NCI-H187 (cell line): ENCODE measurements at regions not wholly inside any gene's neighbourhood (a gene's known extent, or its start where the extent isn't known, plus 50 kb on each side); places are given as distances from the start of the nearest gene placed in this dataset.

Source experiments
- DNase-seq, 2 experiments: peaks; one replicate each; lab custom pipeline; 2025; lab: John Stamatoyannopoulos, UW

DNA sequence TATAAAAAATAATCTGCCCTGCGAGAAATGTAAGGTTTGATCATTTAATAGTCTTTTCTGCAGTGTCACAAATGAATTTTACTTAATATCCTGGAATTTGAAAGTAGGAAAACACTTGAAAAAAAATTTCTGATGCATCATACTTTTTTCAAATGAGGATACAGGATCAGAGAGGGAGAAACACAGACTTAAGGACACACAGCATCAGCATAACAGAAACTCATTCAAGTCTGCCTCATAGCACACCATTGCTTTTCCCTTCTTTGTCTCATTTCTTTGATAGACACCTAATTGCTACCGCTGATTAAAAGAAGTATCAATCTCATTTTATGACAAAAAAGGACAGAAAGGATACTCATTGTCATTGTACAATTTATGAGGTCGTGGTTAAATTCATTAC is 319.0 kb downstream of the TMEM114 start:
- no peak for DNase-seq

GRCh38 chr16:8262299-8262698 is 328.0 kb downstream of the TMEM114 start:
- DNase-seq, result no peak

DNA sequence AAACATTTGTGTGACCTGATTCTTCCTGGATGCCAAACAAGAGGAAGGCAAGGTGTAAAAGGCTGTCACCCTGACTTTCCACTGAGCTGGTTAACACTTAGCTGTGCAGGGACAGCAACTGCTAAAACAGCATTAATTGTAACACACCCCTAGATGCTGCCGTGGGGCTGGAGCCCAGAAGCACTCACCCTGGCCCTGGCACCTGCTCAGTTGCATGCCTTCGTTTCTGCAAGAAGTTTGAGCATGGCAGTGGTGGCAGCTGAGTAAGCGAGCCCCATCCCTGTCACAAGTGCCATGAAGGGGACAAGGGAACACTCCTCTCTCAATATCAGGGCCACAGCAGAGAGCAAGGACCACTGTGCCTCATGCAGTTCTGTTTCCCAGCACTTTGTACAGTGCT is 330.2 kb downstream of the TMEM114 start:
- no peak for DNase-seq

DNA sequence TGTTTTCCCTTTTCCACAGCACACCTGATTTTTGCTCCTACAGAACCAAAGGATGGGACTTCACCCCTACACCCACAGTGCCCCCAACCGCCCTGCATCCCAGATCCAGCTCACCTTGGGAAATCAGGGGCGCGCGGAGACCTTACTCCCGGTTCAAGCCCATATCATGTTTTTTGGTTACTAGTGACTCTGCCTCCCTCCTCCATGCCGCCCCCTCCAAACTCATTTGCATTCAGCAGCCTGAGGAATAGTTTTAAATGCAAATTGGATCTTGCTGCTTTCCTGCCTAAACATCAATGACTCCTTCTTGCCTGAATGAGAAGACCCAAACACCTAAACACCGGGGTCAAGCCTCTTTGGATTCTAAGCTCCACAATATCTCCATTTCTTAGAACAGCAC is 331.8 kb downstream of the TMEM114 start:
- no peak for DNase-seq

DNA sequence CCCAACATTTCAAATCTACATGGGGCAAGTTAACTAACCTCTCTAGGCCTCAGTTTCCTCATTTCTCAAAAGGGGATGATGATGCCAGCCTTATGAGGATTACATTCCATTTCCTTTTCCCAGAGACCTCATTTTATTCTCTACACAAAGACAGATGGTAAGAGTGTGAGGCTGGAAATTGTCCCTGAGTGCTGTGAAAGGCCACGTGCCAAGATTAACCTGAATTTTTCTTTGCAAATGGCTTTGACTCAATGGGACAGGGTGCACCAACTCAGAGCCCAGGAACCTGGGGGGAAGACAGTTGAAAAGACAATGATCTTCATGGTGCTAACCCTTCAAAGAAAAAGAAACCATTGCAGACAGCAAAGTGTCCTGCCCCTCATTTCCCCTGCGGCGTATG is 332.8 kb downstream of the TMEM114 start:
- no peak for DNase-seq

GRCh38 chr16:8254405-8254804 is 335.9 kb downstream of the TMEM114 start:
- no peak for DNase-seq

DNA sequence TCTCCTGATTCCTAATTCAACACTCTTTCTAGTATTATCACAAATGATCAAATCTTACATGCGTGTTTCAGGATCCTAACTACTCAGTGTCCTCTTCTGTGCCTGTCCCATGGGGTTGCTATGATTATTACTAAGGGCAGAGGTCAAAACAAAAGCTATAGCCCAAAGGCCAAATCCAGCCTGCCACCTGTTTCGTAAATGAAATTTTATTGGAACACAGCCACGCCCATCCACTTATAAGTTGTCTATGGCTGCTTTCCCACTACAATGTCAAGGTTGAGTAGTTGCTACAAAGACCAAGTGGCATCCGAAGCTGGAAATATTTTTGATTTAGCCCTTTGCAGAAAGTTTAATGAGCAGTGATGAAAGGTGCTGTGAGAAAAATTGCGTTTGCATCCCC is 336.6 kb downstream of the TMEM114 start:
- DNase-seq, result no peak

DNA sequence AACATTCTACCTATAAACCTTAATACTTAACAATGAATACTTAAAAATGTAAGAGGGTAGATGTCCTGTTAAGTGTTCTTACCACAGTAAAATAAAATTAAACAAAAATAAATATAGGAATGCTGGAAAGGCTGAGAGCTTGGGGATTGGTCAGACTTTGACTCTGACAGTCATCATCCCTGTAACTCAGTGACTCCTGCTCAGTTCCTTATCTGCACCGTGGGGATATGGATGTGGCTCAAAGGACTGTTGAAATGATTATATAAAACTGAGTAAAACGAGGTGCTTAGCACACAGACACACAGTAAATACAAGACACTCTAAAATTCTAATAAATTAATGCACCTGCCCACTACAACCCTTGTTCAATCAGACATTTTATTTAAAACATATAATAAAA is 338.6 kb downstream of the TMEM114 start:
- no peak for DNase-seq

DNA sequence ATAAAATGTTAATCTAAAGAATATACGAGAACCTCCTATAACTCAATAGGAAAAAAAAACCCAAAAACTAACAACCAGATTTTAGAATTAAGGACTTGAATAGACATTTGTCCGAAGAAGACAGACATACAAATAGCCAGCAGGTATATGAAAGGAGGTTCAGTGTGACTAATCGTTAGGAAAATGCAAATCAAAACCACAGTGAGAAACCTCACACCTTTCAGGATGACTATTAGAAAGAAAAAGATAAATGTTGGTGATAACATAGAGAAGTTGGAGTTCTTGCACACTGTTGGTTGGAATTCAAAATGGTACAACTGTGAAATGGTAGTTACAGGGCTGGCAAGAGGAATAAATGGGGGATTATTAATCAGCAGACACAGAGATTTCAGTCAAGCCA is 339.0 kb downstream of the TMEM114 start:
- DNase-seq, result no peak

DNA sequence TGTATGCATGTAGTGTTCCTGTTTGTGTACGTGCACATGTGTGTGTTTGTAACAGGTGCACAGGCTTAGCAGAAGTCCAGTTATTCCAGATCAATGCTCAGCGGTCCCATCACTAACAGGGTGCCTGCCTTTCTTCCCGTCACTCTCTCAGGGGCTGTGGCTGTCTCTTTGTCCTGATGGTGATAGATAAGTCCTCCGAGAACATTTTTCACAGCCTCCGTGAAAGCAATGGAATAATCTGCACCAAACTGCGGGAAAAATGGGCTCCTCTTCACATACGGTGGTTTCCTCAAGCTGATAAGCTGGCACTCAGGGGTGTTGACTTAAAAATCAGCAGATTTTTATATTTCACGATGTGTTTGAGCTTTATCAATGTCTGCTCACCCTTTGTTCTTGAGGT is 342.3 kb downstream of the TMEM114 start:
- no peak for DNase-seq

GRCh38 chr16:8243981-8244380 is 346.3 kb downstream of the TMEM114 start:
- no peak for DNase-seq

GRCh38 chr16:8241408-8241807 is 348.9 kb downstream of the TMEM114 start:
- no peak for DNase-seq

GRCh38 chr16:8239443-8239842 is 350.9 kb downstream of the TMEM114 start:
- DNase-seq, result no peak

DNA sequence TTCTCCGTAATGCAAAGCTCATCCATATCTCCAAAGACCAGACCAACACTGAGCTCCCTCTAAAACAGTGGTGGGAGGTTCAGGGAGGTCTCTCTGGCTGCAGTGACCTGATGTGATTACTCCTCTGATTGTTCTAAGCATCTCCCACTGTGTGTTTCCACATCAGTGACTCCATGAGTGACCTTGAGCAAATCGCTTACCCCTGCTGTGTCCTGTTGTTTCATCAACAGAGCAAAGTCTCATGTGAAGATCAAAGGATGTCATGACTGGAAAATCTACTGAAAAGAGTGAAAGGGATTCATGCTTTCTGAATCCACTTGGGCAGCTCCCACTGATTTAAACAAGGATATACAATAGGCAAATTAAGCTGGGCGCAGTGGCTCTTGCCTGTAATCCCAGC is 352.9 kb downstream of the TMEM114 start:
- DNase-seq, result no peak

GRCh38 chr16:8236816-8237215 is 353.5 kb downstream of the TMEM114 start:
- DNase-seq, result no peak

- DNase-seq, result no peak
These were observed 359.8 kb downstream of the TMEM114 start for GRCh38 chr16:8230497-8230896.

- DNase-seq, result no peak
These were observed 361.2 kb downstream of the TMEM114 start for GRCh38 chr16:8229011-8229520.

- no peak for DNase-seq
These were observed 373.1 kb downstream of the TMEM114 start for GRCh38 chr16:8217201-8217600.

GRCh38 chr16:8204769-8205168 is 385.5 kb downstream of the TMEM114 start:
- no peak for DNase-seq

DNA sequence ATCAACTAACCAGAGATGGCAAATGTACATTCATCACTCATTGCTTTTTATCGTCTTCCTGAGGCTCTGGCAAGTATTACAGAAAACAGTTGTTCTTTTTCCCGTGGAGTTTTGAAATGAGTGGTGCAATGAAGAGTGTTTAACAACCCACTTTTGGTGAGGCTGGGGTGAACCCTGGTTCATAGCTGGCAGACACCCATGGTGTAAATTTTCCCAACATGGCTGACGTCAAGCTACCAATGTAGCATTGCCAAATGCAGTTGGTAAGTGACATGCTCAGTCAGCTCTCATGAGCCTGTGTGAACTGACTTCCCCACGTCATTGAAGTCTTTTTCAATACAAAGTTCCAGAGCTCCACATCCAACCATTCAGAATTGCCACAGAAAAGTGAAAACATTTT is 386.2 kb downstream of the TMEM114 start:
- DNase-seq, result no peak

GRCh38 chr16:8203101-8203500 is 387.2 kb downstream of the TMEM114 start:
- no peak for DNase-seq

- no peak for DNase-seq
These were observed 389.5 kb downstream of the TMEM114 start for GRCh38 chr16:8200839-8201238.

GRCh38 chr16:8199390-8199789 is 390.9 kb downstream of the TMEM114 start:
- DNase-seq, result no peak

DNA sequence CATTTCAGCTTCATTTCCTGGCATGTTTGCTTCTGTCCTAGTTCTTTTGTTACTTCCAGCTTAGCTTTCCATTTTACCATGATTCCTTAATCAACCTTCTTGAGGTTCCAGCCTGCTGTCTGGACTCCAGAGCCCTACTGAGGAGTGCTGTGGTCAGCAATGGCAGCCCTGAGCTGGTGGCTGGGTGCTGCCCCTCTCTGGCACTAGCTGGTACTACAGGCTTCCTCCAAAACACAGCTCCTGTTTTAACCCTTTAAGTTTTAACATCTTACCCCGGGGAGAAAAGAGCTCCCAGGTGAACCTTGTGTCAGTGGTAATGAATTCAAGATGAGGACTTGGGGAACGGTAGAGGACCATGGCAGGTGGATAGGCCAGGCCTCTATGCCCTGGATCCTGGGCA is 395.5 kb downstream of the TMEM114 start:
- no peak for DNase-seq

GRCh38 chr16:8188841-8189240 is 401.5 kb downstream of the TMEM114 start:
- no peak for DNase-seq
